HG03060 (cell line): ENCODE measurements at regions not wholly inside any gene's neighbourhood (a gene's known extent, or its start where the extent isn't known, plus 50 kb on each side); places are given as distances from the start of the nearest gene placed in this dataset.

Source experiments
- ATAC-seq: cut with Tn5 transposase; IDR thresholded peaks from one replicate; pipeline ENCODE4 v1.9.1; 2021; ENCODE audit warnings: low read depth, moderate number of reproducible peaks; ENCODE audit not compliant: unreplicated experiment

DNA sequence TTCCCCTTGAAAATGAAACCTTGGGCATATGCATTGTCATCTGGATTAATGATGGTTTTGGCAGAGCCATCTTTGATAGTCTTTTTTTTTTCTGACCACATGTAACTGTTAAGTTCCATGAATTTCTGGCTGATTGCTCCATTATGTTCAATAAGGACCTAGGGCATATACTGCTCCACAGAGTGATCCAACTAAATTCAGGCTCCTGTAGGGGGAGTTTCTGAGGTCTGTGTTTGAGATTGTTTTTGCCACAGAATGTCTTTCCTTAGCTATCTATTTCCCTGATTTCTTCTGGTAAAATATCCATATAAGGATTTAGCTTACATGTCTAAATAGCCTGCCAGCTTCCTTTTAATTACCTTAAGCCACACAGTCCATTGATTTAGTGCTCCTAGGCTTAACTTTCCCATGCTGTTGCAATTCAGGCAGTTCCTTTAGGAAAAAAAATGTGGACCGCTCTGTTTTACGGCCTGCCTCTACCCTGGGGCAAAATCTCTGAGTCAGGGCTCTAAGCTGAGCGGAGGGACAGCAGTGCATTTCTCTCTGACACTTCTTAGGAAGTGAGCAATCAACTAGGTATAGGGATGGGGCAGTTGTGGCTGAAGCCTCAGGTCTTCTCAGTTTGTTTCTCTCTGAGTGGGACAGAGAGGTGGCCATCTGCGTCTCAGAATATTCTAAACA lies 796.2 kb downstream of the NR2F2 start:
- no peak for ATAC-seq

DNA sequence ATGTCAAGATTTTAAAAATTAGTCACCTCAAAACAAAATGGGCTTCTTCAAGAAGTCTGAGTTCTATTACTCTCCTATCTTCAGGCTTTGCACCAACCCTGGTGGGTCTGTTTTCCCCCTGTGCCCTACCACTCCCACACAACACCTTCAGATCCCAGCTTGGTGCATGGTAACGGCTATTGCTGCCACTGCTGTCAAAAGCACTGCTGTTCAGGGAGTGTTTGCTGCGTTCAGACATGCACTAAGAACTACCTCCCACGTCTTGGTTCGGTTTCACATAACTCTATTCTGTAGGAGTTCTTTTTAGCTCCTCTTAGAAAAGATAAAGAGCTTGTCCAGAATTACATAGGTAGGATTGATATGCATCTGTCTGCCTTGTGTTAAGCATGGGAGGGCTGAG lies 799.2 kb downstream of the NR2F2 start:
- no peak for ATAC-seq

DNA sequence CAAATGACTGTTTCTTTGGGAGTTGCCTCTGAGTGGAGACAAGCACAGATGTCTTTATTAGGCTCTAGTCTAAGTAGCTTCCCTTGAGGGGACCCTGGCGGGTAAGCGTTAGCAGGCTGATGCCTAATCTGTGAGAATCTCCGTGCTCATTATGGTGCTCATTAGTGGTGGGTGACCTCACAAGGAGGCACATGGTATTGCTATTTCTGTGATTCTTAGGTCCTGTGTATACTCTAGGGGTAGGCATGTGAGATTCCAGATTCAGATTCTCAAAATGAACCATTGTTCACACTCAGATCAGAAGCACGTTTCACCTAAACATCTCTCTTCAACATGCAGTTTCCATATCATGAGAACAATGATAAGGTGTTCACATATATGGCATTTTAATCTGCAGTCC lies 809.7 kb downstream of the NR2F2 start:
- no peak for ATAC-seq

DNA sequence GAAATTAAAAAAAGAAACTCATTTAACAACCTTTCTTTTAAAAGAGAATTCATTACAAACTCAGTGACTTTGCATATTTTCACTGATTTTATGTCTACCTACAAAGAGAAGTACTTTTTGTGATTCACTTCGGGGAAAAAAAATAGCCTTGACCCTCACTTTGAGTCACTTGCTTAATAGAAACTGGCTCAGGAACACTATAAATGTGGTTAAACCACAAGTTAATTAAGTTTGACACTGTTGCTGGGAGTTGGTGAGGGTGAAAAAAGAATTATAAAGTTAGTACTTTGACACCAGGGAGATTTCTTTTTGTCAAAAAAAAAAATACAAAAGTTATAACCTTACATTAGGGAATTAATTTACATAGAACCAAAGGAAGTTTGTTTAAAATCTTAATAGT lies 810.9 kb downstream of the NR2F2 start:
- ATAC-seq, result no peak

DNA sequence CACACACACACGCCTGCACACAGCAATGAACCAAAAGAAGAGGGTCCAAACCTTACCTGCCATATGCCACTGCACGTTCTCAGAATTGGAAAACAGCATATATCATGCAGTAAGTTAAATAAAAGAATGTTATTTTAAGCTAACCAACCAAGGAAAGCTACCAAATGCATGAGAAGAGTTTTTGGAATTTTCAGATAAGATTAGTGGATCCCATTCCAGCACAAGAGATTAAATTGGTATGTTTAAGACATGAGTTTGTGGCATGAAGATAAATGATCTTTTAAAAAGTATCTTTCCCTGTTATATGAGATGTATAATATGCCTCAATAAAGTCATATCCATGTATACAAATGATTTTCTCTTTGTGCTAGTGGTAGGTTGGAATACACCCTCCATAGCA lies 811.4 kb downstream of the NR2F2 start:
- ATAC-seq, result no peak

DNA sequence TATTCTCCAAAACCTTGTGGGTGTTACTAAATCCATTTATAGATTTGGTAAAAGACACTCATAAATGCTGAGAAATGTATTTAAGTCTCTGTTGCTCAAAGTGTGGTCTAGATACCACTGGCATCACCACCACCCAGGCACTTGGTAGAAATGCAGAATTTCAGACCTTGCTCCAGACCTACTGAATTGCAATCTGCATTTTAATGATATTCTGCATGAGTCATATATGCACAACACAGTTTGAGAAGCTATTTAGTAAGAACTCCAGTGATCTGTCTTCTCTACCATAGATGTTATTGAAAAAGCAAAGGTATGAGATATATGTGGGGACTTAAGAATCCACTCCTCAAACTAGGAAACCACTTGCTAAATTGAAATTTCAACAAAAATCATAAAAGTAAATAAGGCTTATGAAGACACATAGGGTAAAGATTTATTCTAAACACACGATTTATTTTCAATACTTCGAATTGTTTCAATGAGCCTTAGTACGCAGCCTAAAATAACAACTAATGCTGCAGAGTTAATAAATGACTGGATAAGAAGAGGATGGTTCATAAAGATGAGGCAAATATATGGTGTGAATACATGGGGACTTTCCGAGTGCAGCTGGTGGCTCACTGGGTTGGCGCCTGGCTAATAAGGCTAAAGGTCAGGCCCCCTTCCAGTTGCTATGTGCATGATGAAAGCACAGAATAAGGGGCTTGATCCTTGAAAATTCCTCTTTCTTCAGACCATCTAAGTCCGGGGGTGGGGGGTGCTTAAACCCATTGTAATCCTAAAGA lies 813.3 kb downstream of the NR2F2 start:
- no peak for ATAC-seq

DNA sequence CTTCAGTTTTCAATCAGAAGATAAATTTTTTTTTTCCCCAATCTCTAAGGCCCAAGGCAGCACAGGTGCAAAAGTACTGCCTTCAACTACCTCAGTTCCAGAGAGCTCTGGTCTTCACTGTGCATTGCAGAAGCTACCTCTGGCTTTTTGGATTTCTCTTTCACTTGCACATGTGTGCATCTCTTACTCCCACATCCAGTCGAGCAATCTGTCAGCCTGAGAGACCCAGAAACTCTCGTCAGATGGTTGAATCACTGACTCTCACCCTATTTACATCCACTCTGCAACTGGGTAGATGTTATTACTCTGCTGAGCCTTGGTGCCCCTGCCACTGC lies 813.8 kb downstream of the NR2F2 start:
- ATAC-seq, result no peak

DNA sequence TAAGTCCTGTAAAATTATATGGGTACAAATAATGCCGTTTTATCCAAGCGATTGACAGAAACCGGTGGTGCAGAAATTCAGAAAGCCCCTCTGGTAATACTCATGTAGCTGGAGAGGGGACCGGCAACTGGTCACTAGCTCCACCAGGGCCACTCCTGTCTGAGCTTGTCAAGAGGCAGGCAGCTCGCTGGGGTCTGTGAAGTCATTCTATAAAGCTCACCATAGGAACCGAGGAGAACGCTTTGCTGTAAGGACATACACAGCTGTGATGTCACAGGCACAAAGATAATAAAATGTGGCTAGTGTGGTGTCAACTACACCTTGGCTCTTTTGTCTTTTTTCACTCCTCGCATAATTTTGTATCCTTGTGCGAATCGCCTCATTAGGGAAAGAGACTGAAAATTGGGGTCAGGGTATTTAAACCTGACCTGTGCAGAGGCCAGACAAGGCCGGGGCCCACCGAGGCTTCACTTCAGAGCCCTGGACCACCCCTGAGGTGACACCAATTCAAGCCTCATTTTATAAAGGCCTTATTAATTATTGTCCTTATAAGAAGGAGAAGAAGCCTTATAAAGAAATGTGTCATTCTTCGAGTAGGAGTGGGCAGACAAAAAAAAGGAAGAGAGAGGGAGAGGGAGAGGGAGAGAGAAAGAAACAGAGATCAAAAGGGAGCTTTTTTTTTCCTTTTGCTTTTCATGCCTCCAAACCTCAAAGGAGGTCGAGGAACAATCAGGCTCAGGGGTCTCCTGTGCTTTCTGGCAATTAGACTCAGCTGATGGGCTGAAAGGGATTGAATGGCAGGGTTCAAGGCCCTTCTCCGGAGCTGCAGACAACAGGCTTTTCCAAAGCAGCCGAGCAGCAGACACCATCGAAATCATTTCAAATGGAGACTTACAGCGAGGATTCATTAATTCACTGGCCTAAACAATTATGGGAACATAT lies 813.3 kb upstream of the ARRDC4 start:
- no peak for ATAC-seq

DNA sequence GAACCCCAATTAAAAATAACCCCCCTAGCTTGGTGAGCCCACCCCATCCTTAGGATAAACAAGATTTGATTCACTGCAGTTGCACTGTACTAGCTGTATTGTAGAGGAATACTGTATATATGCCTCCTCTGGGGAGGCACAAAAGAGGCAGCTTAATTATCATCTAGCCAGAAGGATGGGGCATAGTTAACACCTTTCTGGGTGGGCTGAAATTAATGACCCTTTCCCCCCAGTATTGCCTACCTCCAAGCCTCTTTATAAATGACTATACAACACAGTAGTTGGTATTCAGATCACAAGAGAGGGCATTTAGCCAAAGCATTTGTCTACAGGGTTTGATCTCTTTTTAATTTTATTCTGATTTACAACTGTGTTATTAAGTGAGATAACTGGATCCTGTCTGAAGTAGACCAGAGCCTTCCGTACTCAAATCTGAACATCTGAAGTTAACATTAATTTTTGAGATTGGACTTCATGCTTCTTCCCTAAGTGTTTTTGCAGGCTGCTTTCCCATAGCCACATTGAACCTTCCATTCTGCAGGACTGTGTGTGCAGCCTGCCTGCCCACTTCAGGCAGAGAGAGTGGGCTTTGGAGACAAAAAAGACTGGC lies 807.0 kb upstream of the ARRDC4 start:
- no peak for ATAC-seq

DNA sequence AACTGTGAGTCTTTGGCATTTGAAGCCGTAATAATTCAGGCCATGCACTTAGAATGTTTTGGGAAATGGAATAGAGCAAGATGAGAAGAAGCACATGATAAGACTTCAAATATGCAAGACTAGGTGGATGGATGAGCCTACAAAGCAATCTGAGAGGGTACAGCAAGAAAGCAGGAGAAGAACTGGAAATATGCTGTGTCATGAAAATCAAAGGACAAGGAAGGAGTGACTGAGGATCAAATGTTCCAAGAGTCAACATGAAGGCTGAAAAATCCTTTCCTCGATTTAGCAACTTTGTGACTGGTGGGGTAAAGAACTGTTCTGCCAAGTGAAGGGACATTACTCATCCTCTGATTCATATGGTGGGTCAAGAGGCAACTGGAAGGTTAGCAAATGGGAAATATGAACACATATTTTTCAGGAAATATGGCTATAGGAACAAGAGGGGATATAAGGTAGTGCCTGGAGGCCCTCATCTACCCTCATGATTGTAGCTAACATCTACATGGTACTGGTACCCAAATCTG lies 803.7 kb upstream of the ARRDC4 start:
- ATAC-seq, result no peak

DNA sequence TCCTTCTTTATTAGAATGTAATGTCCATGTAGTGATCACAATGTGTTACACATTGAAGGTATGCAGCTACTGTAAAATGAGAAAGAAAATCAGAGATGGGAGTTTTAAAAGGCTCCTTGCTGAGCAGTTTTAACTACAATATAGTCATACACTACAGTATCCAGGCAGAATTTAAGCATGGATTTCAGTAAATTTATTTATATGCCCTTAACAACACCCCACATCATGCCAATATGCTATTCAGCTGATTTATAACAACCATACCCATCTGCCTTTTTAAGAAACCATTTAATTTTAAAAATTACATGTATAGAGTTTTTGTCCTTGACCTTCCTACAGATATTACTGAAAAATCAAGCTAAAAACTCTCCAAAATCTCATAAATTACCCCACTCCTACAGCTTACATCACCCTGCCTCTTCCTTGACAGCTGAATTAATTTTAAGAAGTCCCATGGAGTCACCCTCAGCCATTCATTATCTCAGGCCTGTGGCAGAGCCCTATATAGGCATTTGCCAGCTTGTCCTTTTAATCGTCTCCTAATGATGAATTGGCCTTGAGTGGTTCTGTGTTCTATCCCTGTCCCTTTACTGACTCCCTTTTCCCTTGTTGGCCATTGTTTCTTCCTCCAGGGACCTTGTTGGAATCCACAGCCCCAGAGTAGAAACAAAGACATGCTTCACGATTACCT lies 797.6 kb upstream of the ARRDC4 start:
- no peak for ATAC-seq

DNA sequence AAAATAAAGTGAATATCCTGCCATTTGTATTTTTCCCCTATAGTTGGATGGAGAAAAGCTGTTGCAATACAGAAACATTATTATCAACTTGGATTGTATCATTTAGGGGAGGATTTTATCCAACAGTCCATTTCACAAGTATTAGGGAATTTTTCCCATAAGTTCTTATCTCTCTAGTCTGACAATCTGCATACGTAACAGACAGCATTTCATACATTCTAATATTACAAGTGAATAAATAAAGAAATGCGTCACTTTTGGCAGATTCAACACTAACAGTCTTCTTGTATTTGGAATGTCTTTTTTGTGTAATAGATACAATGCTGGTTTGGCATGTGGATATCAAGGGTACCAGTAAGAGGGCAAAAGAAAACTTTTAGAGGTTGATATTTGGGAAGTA lies 795.3 kb upstream of the ARRDC4 start:
- no peak for ATAC-seq

DNA sequence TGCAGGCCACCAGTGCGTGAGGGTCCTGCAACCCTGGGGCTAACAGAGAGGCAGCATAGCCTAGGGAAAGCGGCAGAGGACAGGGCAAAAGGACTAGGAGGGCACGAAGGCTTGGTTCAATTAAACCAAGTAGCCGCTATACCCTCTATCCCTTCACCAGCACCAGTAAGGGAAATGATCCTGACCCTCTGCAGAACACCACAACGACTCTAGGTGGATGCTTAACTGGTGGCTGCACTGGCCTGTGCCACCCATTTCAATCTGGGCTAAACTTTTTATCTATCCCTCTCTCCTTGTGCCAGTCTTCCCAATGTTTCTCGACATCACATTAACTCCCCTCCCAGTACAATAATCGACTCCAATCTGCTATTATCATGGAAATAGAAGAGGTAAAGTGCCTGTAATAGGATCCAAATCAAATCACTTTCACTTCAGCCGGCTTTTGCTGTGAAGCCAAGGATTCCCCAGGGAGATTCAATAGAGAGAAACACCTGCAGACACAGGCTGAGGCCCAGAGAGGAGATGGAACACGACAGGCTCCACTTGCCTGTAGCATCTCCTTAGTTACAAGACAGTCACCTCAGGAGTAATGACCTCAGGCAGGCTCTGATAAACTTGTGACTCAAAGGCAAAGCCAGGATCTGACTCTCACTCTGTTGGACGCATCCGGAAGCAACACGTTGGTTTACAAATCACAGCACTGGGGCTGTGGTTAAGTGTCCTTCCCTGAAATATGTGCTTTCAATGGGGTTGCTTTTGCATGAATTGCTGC lies 791.6 kb upstream of the ARRDC4 start:
- no peak for ATAC-seq

DNA sequence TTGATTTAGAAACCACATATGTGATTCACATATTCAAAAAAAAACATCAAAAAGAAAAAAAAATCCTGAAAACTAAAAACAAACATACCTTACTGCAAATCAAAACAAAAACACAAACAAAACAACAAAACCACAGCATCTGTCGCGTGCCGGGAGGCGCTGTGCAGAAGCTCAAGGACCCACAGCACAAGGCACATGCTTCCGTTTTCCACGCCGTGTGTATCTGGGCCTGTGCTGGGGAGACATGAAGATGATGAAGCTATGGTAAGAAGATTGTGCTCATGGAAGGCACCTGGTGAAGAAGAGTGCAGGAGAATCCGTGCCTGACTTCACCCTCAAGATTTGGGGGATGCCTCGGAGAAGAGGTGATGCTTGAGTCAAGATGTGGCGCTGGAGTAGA lies 788.9 kb upstream of the ARRDC4 start:
- ATAC-seq, result no peak

DNA sequence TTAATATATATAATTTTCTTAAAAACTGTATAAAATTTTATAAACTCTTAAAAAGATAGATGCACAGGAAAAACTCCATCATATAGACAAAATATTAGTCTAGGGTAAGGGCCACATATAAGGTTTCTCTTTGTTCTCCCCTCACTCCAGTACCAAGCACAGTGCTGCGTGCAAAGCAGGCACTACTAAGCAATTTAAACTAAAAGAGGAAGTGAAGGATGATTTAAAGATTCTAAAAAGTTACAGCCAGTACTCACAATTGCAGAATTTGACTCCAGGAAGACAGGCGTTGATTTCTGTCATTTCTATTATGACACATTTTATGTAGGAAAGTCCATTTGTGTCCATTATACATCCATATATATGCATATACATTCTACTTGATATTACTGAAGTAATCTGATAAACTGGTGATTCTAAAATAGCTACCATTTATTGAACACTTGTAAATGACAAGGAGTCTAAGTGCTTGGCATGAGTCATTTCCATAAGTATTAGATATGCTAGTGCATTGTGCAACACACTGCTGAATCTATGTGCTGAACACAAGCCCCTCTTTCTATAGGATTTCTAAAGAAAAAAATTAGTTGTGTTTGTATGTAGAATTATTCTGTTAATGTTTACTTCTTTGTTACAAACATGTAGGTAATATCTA lies 785.5 kb upstream of the ARRDC4 start:
- ATAC-seq, result no peak

DNA sequence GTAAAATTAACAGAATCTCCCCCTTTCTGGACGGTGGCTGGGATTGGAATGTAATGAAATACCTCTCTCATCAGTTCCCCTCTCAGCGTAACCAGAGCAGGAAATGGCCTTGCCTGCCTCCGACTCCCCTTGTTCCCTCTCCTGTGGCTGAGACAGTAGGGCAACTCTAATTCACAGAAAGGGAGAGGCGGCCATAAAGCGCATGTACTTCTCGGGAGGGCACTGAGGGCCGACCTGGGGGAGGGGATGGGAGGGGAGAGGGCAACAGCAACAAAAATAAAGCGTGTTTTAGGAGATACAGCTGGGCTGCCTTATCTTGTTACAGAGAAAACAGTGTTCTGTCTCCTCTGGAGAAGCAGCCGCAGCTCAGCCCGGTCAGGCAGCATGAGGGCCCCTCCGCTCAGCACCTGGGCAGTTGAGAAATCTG lies 783.3 kb upstream of the ARRDC4 start:
- ATAC-seq, result no peak

DNA sequence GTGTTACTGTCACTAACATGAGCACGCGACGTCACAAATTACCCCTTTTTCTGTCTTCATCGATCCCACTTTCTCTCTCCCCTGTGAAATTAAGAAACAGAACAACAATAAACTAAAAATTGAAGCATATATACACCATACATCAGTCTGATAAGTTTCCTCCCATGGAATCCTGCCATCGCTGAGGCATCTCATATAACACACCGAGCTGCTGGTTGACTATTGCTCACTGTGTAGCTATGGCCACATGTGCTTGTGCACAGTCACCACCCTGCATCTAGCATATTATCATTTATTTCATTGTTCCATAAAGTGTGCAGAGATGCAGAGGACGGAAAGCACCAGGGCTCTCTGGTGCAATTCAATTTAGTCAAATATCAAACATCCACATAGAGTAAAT lies 777.9 kb upstream of the ARRDC4 start:
- no peak for ATAC-seq

DNA sequence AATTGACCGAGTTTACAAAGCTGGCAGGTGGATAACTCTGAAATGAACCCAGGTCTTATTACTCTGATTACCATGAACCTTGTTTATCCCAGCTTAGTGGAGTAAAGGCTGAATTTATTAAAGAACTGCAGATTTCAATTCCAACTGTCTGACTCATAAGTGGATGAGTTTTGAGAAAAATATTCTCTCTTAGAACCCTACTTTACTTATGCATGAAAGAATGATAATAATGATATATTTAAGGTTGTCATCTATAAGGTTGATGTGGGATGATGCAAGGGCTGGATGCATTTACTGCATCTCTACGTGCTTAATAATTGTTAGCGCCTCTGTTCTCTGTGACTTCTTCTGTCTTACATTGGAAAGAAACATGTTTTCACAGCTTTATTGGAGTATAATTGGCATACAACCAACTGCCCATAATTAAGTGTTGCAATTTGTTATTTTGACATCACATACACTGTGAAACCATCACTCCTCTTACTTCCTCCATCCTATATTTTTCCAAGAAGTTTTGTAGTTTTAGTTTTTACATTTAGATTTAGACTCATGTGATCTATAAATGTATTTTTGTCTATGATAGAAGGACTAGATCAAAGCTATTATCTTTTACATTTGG lies 771.2 kb upstream of the ARRDC4 start:
- no peak for ATAC-seq
